ENCODE measurements at regions not wholly inside any gene's neighbourhood (a gene's known extent, or its start where the extent isn't known, plus 50 kb on each side); places are given as distances from the start of the nearest gene placed in this dataset.

DNA sequence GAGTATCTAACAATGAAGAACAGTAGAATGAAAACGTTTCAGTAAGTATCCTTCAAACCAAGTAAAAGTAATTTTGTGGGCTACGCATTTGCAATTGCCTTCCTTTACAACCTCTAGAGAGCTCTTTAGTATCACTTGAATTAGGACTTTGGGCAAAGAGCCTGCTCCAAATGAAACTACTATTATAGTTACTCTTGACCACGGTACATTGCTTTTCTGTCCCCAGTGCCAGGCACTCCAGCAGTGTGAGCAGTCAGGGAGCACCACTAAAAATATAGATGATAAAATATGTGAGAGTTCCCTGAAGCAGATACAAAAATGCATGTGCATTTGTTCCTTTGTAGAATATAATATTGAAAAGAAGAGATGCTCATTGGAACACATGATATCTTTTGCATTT lies 450.1 kb upstream of the MANEA start:
- Histone ChIP-seq H3K9me3 (no peaks in the 10 kb centered on the region), H3K36me3 (replicated peaks in 1 of 2; ENCODE audit: control insufficient read depth in 1 of 2, insufficient read depth in 2 of 2, low read length in 1 of 2) (no peaks in the 10 kb centered on the region), H2AFZ (ENCODE audit: low read depth) (no peak overlapping the region), H3K4me1 (ENCODE audit: control insufficient read depth in 1 of 2, insufficient read depth in 2 of 2, low read depth in 1 of 2, low read length in 1 of 2) (no peaks in the 10 kb centered on the region), H4K20me1 (ENCODE audit: insufficient read depth) (no peaks in the 10 kb centered on the region), H3F3A (replicated peaks; ENCODE audit: insufficient read depth) (no peaks in the 10 kb centered on the region), H3K4me2 (no peak overlapping the region), H3K27me3 (ENCODE audit: insufficient read depth) (no peaks in the 10 kb centered on the region), H3K9me2 (no peaks in the 10 kb centered on the region), H3K4me3 (ENCODE audit: low read depth in 2 of 2, low read length in 1 of 2) (no peak overlapping the region), H3K9ac (no peak overlapping the region), H3K27ac (ENCODE audit: low read depth in 2 of 2, low read length in 1 of 2) (no peak overlapping the region), H3K79me2 (ENCODE audit: insufficient read depth) (no peaks in the 10 kb centered on the region)
- DNase-seq = no peak
- WGBS (ENCODE audit: low lambda C conversion rate) = 36% methylated on average over 3 of the region's 3 CpGs
- CTCF ChIA-PET = no interaction called here
- TF ChIP-seq FOXM1 (IDR thresholded peaks at IDR 0.05; ENCODE audit: low read depth) (no peak), ELF1 (IDR thresholded peaks at IDR 0.05) (no peak), GABPA (IDR thresholded peaks at IDR 0.05; ENCODE audit: low read depth) (no peak), CHD2 (IDR thresholded peaks at IDR 0.05; ENCODE audit: low read length, partially characterized antibody) (no peak), REST (IDR thresholded peaks at IDR 0.05; ENCODE audit: low read depth, low read length) (no peak), FOXJ3 (CRISPR knock-in tag; IDR thresholded peaks at IDR 0.05) (no peak), EZH2phosphoT487 (IDR thresholded peaks at IDR 0.05; ENCODE audit: borderline replicate concordance, low read depth) (no peak)
- TF ChIP-seq, protein P1, sequence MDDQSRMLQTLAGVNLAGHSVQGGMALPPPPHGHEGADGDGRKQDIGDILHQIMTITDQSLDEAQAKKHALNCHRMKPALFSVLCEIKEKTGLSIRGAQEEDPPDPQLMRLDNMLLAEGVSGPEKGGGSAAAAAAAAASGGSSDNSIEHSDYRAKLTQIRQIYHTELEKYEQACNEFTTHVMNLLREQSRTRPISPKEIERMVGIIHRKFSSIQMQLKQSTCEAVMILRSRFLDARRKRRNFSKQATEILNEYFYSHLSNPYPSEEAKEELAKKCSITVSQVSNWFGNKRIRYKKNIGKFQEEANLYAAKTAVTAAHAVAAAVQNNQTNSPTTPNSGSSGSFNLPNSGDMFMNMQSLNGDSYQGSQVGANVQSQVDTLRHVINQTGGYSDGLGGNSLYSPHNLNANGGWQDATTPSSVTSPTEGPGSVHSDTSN (IDR thresholded peaks at IDR 0.05) = no peak
- POLR2A ChIA-PET = no interaction called here

DNA sequence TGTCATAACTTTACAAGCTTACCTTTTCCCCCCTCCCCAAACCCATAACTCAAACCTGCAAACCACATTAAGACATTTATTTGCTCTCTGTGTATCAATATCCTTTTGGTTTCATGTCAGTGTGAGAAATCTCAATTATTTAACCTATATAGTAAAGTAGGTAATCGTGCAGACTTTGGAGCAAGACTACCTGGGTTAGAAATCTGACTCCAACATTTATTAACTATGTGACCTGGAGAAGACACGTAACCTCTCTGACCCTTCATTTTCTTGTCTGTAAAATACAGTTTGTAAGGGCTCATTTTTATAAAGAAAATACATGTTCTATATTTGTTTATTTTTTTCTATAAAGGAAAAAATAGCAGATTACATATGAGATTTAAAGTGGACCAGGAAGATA lies 448.9 kb upstream of the MANEA start:
- no peak for DNase-seq
- H3K79me2 ChIP-seq (ENCODE audit: insufficient read depth) = no peaks in the 10 kb centered on the region
- H3K4me3 ChIP-seq (ENCODE audit: low read depth in 2 of 2, low read length in 1 of 2) = no peak overlapping the region
- ChIA-PET CTCF (no interaction called here), POLR2A (no interaction called here)
- no peak overlapping the region for H3K4me2 ChIP-seq
- WGBS (ENCODE audit: low lambda C conversion rate) = 6% methylated on average over 2 of the region's 2 CpGs
- H3K27ac ChIP-seq (ENCODE audit: low read depth in 2 of 2, low read length in 1 of 2) = no peak overlapping the region
- no peak for TF ChIP-seq RFX5 (IDR thresholded peaks at IDR 0.05; ENCODE audit: low read length)
- no peak for TF ChIP-seq FOSL2 (IDR thresholded peaks at IDR 0.05; ENCODE audit: borderline replicate concordance, low read depth)
- no peak for TF ChIP-seq TAF1 (IDR thresholded peaks at IDR 0.05; ENCODE audit: borderline replicate concordance, low read depth, low read length)
- no peak for TF ChIP-seq MAX (IDR thresholded peaks at IDR 0.05; ENCODE audit: low read depth)
- TF ChIP-seq SMC3 (IDR thresholded peaks at IDR 0.05; ENCODE audit: low read depth, low read length) = no peak
- TF ChIP-seq CHD2 (IDR thresholded peaks at IDR 0.05; ENCODE audit: low read length, partially characterized antibody) = no peak
- no peak for TF ChIP-seq NFIC (IDR thresholded peaks at IDR 0.05; ENCODE audit: borderline replicate concordance)
- TF ChIP-seq MXI1 (IDR thresholded peaks at IDR 0.05; ENCODE audit: low read depth, low read length) = no peak
- TF ChIP-seq RAD21 (IDR thresholded peaks at IDR 0.05; ENCODE audit: low read length) = no peak
- no peak for TF ChIP-seq POLR2AphosphoS5 (IDR thresholded peaks at IDR 0.05; ENCODE audit: low read depth, low read length)
- TF ChIP-seq TCF12 (IDR thresholded peaks at IDR 0.05) = no peak
- no peak for TF ChIP-seq EP300 (IDR thresholded peaks at IDR 0.05; ENCODE audit: borderline replicate concordance in 1 of 2, low read depth in 1 of 2, low read length in 1 of 2)
- no peak for TF ChIP-seq TEAD4 (IDR thresholded peaks at IDR 0.05; ENCODE audit: borderline replicate concordance, insufficient read depth)
- no peak for TF ChIP-seq RXRA (IDR thresholded peaks at IDR 0.05; ENCODE audit: borderline replicate concordance, low read depth)
- no peak for TF ChIP-seq USF2 (IDR thresholded peaks at IDR 0.05; ENCODE audit: borderline replicate concordance, low read depth, low read length)
- no peak for TF ChIP-seq GABPA (IDR thresholded peaks at IDR 0.05; ENCODE audit: low read depth)
- H2AFZ ChIP-seq (ENCODE audit: low read depth) = no peak overlapping the region
- H3K9me3 ChIP-seq = no peaks in the 10 kb centered on the region
- no peaks in the 10 kb centered on the region for H3K36me3 ChIP-seq (replicated peaks in 1 of 2; ENCODE audit: control insufficient read depth in 1 of 2, insufficient read depth in 2 of 2, low read length in 1 of 2)
- no peak overlapping the region for H3K9ac ChIP-seq
- no peaks in the 10 kb centered on the region for H3K9me2 ChIP-seq
- H3K4me1 ChIP-seq (ENCODE audit: control insufficient read depth in 1 of 2, insufficient read depth in 2 of 2, low read depth in 1 of 2, low read length in 1 of 2) = no peaks in the 10 kb centered on the region
- no peaks in the 10 kb centered on the region for H3F3A ChIP-seq (replicated peaks; ENCODE audit: insufficient read depth)
- no peaks in the 10 kb centered on the region for H4K20me1 ChIP-seq (ENCODE audit: insufficient read depth)
- no peaks in the 10 kb centered on the region for H3K27me3 ChIP-seq (ENCODE audit: insufficient read depth)
